ENCODE measurements at regions not wholly inside any gene's neighbourhood (a gene's known extent, or its start where the extent isn't known, plus 50 kb on each side); places are given as distances from the start of the nearest gene placed in this dataset.
"Not testable (repeated sequence)": the region's sequence is repeated elsewhere in the genome, so short reads cannot be mapped to it uniquely, and the experiment has no call there.

DNA sequence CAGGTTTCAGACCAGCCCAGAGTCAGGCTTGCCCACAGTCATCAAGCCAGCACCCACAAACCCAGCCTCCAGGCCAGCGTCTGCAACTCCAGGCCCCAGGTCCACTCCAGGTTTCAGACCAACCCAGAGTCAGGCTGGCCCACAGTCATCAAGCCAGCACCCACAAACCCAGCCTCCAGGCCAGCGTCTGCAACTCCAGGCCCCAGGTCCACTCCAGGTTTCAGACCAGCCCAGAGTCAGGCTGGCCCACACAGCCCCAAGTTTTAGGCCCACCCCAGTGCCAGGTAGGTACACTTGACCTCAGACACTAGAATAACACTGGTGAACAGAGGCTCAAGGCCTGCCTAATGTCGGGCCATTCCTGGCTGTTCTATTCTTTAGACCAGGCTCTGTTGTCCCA, 1877.0 kb downstream of the PCDH9 start:
- TF ChIP-seq POLR2A (IDR thresholded peaks at IDR 0.05; ENCODE audit: low read length); GATA1 (IDR thresholded peaks at IDR 0.05; ENCODE audit: low read depth, low read length): not testable (repeated sequence)
